AG20443 (cell line): ENCODE measurements at regions not wholly inside any gene's neighbourhood (a gene's known extent, or its start where the extent isn't known, plus 50 kb on each side); places are given as distances from the start of the nearest gene placed in this dataset.

ENCODE experiments used
- DNase-seq: peaks from one replicate; pipeline ENCODE4 v3.0.0; 2012; ENCODE audit warnings: low spot score, mixed read lengths

DNA sequence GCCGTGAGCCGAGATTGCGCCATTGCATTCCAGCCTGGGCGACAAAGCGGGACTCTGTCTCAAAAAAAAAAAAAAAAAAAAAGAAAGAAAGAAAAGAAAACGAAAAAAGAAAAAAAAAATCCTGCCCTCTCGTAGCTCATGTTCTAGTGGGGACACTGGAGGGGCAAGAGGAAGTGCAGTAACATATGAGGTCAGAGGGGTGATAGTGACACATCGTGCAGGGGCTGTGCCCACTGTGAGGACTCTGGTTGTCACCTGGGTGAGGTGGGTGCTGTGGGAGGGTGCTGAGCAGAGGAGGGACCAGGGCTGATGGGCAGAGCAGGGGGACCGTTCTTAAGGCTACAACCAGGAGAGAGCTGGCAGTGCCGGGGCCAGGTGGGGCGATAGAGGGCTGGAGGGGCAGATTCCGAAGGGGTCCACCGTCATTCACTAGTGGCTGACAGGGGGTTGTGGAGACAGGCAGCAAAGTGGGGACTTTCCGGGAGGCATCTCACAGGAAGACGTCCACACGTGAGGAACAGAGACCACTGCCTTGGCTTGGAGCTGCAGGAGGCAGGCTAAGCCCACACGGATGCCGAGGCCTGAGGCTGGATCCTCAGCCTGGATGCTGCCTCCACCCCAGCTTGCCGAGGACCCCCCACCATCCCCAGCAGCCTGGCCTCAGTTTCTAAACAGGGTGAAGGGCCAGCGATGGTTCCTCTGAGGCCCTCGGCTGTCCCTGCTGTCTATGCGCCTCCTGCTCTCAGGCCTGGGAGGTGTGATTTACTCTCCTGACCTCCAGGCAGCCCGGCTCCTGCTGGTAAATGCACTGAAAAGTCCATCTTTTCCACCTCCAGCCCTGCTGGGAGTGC lies 154.3 kb upstream of the IQSEC1 start:
- DNase-seq: no peak

GRCh38 chr3:13224967-13225366 lies 151.7 kb upstream of the IQSEC1 start:
- no peak for DNase-seq

GRCh38 chr3:13223574-13224237 lies 150.5 kb upstream of the IQSEC1 start:
- no peak for DNase-seq

- no peak for DNase-seq
Observed at GRCh38 chr3:13222891-13223573, 149.8 kb upstream of the IQSEC1 start.

DNA sequence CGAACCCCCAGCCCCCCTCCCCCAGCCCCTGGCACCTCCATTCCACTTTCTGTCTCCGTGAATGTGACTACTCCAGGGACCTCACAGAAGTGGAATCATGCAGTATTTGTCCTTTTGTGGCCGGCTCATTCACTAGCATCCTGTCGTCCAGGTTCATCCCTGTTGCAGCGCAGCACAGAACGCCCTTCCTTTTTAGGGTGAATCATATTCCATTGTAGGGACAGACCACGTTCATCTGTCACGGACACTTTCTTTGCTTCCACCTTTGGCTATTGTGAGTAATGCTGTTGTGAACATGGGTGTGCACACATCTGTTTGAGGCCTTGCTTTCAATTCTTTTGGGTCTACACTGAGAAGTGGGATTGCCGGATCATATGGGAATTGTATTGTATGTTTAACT lies 148.9 kb upstream of the IQSEC1 start:
- no peak for DNase-seq

DNA sequence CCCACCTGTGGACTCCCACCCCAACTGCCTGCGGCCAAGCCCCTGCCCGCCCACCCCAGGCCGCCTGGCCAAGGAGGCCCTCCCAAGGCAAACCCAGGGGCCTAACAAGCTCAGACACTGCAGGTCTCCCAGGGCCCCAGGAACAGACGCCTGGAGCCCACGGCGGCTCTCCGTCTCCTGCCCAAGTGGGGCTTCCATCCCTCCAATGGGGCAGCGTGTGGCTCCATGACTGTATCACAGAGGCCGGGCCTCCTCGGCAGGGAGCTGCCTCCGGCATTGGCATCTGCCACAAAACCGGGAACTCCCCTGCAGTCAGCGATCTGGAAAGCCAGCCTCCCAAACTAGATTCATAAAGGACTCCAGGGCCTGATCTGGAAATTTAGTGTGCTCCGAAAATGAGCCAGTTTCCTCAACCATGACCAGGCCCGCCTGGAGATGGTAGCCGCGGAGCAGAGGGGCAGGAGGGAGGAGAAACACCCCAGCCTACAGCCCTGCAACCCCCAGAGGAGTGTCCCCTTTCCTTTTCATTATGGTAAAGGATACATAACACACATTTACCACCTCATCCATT lies 148.3 kb upstream of the IQSEC1 start:
- no peak for DNase-seq

DNA sequence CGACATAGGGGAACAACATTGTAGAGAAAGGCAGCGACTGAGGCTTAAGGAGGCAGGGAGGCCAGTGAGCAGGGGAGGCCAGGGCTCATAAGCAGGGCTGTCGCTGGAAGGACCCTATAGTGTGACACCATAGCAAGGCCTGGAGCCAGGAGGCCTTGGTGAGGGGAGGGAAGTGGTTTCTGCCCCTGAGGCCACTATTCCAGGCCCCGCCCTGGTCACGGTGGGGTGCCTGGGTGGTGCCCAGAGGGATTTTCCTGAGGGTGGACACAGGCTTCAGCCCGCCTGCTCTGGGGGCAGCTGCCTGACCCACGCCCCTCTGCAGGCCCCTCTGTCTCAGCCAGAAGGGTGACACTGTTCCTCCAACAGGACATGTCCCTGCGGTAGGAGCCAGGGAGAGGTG lies 147.8 kb upstream of the IQSEC1 start:
- no peak for DNase-seq

- DNase-seq: no peak
Observed at GRCh38 chr3:13219902-13220296, 146.7 kb upstream of the IQSEC1 start.

DNA sequence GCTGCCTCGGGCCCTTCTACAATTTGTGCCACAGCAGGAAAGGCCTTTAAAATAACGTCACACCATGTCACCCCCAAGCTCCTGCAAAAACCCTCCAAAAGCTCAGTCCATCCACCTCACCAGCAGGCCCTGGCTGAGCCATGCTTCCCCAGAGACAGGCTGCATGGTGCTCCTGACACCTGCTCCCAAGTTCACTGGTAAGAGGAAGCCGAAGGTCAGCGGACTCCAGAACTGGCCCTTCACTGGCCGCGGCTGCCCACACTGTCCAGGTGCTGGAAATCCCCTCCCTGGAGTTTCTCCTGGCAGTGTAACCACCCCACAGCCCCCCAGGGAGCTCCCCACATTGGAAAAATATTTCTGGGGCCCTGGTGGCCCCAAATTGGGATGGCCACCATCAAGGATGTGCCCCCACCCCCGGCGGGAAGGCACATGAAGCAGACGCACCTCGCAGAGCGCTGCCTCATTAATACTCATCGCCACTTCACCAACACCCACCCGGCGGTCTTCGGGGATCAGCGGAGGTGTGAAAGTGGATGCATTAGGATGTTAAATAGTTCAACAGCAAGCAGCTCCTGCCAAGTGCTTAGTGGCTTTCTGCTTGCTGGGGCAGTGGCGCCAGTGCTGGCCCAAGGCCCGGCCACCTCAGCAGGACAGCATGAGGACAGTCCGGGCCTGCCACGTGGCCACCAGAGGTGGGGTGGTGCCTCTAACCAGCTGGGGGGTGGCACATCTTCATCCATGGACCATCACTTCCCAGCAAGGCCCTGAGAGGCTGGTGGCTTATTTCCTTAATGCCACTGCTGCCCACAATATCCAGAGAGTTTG lies 146.1 kb upstream of the IQSEC1 start:
- DNase-seq: no peak

GRCh38 chr3:13218541-13218908 lies 145.3 kb upstream of the IQSEC1 start:
- no peak for DNase-seq

DNA sequence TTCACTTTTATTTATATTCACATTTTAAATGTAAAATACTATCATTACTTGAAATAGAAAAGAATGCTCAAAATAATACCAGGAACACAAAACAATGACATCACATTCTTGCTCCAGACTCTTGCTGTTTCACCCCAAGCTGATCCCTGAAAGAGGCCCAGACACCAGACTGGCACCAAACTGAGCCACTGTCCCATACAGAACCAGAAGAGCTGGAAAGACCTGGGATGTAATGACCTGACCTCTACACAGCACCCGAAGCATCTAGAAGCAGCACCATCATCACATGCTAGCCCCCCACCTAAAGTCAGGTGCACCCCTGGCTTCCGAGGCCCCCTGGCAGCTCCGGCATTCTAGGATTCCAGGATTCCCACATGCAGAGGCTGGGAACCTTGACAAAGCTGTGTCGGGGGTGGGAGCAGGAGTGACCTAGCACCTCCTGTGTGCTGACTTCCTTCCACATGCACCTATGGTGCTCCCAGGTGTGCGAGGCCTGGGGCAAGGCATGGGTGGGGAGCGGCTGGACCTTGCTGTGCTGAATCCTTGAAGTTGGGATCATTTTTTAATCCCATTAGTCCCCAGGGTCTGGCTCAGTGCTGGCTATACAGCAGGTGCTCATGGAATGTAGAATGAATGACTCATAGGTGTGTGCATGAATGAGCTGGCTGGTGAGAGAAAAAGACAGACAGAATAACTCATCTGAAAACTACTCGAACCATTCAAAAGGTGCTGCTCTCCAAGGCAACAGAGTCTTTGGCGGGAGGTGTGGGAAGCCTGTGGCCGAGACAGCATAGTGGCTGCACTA lies 144.7 kb upstream of the IQSEC1 start:
- DNase-seq: no peak

DNA sequence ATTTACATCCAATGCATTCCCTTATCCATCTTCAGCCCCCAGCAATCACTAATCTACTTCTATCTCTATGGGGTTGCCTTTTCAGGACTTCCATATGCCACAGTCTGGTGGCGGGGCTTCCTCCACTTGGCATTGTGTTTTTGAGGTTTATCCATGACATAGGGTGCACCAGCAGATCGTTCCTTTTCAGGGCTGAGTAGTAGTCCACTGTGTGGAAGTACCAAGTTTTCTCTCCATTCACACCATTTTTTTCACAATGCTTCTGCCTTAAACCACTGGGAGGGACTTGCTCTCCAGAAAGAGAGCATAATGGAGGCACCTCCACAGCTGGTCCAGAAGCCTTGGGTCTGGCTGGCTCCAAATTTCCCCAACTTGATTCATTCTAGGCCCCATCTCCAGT lies 144.0 kb upstream of the IQSEC1 start:
- no peak for DNase-seq

DNA sequence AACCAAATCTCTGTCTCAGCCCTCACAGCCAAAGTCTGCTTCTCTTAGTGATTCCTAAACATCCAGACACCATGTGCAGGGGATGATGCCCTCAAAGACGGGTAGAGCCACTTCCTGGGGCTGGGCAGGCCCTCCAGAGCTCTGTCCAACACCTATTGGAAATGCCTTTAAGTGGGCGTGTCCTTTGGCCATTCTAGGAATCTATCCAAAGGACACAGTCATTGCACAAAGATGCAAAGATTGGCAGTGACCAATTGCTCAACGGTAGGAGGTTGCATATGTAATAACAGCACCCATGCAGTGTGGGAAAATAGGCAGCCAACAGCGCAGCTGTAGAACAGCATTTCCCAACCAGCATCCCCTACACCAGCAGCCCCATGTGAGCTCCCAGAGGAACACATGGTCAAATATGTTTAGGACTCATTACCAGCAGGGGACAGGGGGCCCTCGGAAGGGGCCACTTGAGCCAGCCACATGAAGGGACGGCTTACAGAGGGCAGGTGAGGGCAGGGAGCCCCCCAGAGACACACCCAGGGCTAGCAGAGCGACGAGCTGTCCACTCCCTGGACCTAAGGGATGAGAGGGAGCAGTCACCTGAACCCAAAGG lies 142.8 kb upstream of the IQSEC1 start:
- peak; percentile 61 for DNase-seq

DNA sequence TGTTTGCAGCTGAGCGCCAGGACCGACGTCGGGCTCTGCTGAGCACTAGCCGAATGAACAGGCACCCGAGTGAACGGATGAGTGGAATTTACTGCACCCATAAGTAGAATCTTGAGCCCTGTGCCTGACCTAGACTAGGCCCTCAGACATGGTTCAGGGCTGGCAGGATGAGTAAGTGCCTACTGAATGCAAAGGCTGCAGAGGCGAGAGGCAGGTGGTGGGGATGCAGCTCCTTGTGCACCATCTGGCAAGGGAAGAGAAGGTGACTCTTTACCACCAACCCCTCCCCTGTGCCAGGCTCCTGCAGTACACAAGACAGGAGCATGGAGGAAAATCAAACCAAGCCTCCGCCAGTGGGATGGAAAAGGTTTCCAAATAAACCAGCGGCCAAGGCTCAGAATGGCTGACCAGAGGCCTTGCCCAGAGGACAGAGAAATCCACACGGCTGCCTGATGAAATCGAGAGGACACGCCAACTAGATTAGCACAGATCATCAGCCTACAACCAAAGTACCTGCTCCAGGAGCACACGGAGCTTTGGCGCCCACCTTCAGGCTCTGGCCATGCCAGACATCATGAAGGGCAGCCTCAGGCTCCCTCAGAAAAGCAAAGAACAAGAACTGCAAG lies 141.7 kb upstream of the IQSEC1 start:
- no peak for DNase-seq

DNA sequence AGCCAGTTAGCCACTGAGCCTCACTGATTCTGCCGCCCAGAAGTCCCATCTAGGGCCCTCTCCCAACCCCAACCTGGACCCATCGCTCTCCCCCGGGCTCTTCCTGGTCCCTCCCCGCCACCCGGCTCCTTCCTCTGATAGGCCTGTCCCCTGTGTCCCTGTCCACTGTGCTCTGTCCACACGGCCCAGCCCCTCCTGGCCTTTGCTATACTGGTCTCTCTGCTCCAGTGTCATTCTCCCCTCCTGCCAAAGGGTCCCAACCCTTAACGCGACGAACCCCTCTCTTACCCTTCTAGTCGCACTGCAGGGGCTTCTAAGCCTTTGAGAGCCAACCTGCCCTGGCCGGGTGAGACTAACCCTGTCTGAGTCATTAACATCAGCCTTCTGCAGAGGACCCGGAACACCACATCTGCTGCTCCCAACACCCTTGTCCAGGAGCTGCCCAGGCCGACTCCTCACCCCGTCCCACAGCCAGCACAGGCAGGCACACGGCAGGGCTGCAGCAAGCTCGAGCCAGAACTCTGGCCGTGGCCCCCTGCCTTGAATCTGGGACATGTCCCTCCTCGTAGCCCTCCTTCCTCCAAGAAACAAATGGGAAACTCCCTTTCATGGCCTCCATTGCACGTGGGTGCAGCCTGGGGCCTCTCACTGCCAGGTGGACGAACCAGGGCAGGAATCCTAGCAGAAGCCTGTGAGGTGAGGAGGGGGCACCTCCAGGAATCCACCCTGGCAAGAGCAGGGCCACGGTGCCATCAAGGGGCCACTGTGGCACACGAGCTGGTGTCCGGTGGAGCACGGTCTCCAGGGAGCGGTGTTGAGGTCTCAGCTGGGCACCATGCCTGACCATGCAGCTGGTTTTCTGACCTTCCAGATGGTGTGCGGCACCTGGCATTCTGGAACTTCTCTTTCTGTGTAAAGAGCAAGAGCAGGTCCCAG lies 140.9 kb upstream of the IQSEC1 start:
- DNase-seq: no peak

GRCh38 chr3:13213490-13213889 lies 140.3 kb upstream of the IQSEC1 start:
- DNase-seq: no peak

- no peak for DNase-seq
Observed at GRCh38 chr3:13211605-13212210, 138.5 kb upstream of the IQSEC1 start.

DNA sequence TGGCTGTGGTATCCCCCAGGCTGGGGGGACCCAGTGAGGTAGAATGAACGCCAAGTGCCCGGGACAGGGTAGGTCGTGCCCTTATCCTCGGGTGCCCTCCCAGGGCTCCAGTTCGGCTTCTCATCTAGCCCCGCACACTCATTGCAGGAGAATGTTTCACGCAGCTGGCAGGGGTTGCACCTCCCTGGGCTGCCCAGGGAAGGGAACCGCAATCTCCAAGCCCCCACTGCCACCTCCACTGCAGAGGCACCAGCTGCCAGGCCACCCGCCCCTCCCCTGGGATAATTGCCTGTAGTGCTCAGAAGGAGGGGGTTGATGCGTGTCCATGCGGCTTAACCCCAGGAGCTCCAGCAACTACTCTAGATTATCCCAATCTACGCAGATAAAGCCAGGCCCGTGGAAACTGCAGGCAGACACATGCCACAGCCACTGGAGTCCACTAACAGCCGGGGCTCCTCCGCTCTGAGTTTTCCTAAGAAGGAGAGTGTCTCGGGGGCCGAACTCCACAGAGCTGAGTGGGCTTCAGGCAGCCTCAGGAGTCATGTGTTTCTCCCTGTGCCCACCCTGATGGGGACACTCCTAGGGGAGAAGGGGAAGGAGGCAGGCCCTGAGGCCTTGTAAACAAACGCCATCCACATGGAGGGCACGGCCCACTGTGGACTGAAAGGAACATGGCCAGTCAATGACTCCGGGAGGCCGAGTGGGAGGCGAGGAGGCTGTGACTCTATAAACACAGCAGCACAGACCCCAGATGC lies 137.2 kb upstream of the IQSEC1 start:
- no peak for DNase-seq
